Calu3 (cell line): ENCODE measurements at regions not wholly inside any gene's neighbourhood (a gene's known extent, or its start where the extent isn't known, plus 50 kb on each side); places are given as distances from the start of the nearest gene placed in this dataset.
"Not testable (repeated sequence)": the region's sequence is repeated elsewhere in the genome, so short reads cannot be mapped to it uniquely, and the experiment has no call there.

ENCODE experiments used
- BruUV-seq: library from RNA; stranded (reverse); fragments of 400-500 nt; replicated peaks from 2 replicates; lab custom pipeline; 2021; lab: Mats Ljungman, UMichigan
- CTCF ChIA-PET: fragments of 300-600 bp; sonication (Branson Sonifier 250); formaldehyde crosslinking; loops from one replicate; lab custom pipeline; 2022; ENCODE audit warnings: antibody characterized with exemption; lab: Charles Lee
- DNase-seq: peaks from one replicate; pipeline ENCODE4 v3.0.0; 2022
- H3K27ac Mint-ChIP-seq: one replicate; pipeline ENCODE4 v1.8.0; 2022; ENCODE audit warnings: mixed read lengths; ENCODE audit not compliant: unreplicated experiment
- H3K27me3 Mint-ChIP-seq: one replicate; pipeline ENCODE4 v1.8.0; 2022; ENCODE audit warnings: mixed read lengths; ENCODE audit not compliant: unreplicated experiment
- H3K36me3 Mint-ChIP-seq: one replicate; pipeline ENCODE4 v1.8.0; 2022; ENCODE audit warnings: mild to moderate bottlenecking, moderate library complexity, mixed read lengths; ENCODE audit not compliant: insufficient read depth, unreplicated experiment
- H3K4me1 Mint-ChIP-seq: one replicate; pipeline ENCODE4 v1.8.0; 2022; ENCODE audit warnings: mild to moderate bottlenecking, low read depth, mixed read lengths; ENCODE audit not compliant: unreplicated experiment
- H3K4me3 Mint-ChIP-seq: one replicate; pipeline ENCODE4 v1.8.0; 2022; ENCODE audit warnings: mild to moderate bottlenecking, low read depth, moderate library complexity, mixed read lengths; ENCODE audit not compliant: unreplicated experiment
- H3K9me3 Mint-ChIP-seq: one replicate; pipeline ENCODE4 v1.8.0; 2022; ENCODE audit warnings: low read depth, mixed read lengths; ENCODE audit not compliant: unreplicated experiment
- intact Hi-C: fragments of 100-400 bp; cut with micrococcal nuclease; formaldehyde crosslinking; loops from one replicate; pipeline ENCODE4 v1.10.0; 2022; ENCODE audit not compliant: unreplicated experiment

- intact Hi-C loops, H3K27me3 Mint-ChIP-seq, CTCF ChIA-PET, H3K4me3 Mint-ChIP-seq, H3K4me1 Mint-ChIP-seq, BruUV-seq, H3K27ac Mint-ChIP-seq, H3K9me3 Mint-ChIP-seq, H3K36me3 Mint-ChIP-seq: not testable (repeated sequence)
- DNase-seq, result peak; percentile 21
Measured at GRCh38 chr17:16830219-16830618, 140.2 kb downstream of the CCDC144A start.
